ENCODE measurements at regions not wholly inside any gene's neighbourhood (a gene's known extent, or its start where the extent isn't known, plus 50 kb on each side); places are given as distances from the start of the nearest gene placed in this dataset.

DNA sequence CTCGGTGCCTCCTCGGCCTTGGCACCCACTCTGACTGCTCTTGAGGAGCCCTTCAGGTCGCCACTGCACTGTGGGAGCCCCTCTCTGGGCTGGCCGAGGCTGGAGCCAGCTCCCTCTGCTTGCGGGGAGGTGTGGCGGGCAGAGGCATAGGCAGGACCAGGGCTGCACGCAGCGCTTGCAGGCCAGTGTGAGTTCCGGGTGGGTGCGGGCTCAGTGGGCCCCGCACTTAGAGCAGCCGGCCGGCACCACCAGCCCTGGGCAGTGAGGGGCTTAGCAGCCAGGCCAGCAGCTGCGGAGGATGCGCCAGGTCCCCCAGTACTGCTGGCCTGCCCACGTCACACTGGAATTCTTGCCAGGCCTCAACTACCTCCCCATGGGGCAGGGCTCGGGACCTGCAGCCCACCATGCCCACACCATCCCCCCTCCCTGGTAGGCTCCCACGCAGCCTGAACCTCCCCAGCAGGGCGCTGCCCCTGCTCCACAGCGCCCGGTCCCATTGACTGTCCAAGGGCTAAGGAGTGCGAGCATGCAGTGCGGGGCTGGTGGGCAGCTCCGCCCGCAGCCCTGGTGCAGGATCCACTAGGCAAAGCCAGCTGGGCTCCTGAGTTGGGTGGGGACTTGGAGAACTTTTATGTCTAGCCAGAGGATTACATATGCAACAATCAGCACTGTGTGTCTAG lies 602.9 kb upstream of the ST8SIA4 start:
- Histone ChIP-seq H3K4me2 (no peak overlapping the region), H3K36me3 (replicated peaks in 1 of 2; ENCODE audit: control insufficient read depth in 1 of 2, insufficient read depth in 2 of 2, low read length in 1 of 2) (no peaks in the 10 kb centered on the region), H3K4me1 (ENCODE audit: control insufficient read depth in 1 of 2, insufficient read depth in 2 of 2, low read depth in 1 of 2, low read length in 1 of 2) (no peaks in the 10 kb centered on the region), H2AFZ (ENCODE audit: low read depth) (no peak overlapping the region), H3K27me3 (ENCODE audit: insufficient read depth) (no peaks in the 10 kb centered on the region), H3F3A (replicated peaks; ENCODE audit: insufficient read depth) (no peaks in the 10 kb centered on the region), H3K79me2 (ENCODE audit: insufficient read depth) (no peaks in the 10 kb centered on the region), H3K9me3 (no peaks in the 10 kb centered on the region), H3K9ac (no peak overlapping the region), H3K4me3 (ENCODE audit: low read depth in 2 of 2, low read length in 1 of 2) (no peak overlapping the region), H4K20me1 (ENCODE audit: insufficient read depth) (no peaks in the 10 kb centered on the region), H3K9me2 (no peaks in the 10 kb centered on the region), H3K27ac (ENCODE audit: low read depth in 2 of 2, low read length in 1 of 2) (no peak overlapping the region)
- DNase-seq = no peak
- TF ChIP-seq RXRA (IDR thresholded peaks at IDR 0.05; ENCODE audit: borderline replicate concordance, low read depth) = no peak
- TF ChIP-seq RAD21 (IDR thresholded peaks at IDR 0.05; ENCODE audit: low read length) = no peak
- TF ChIP-seq EP300 (IDR thresholded peaks at IDR 0.05; ENCODE audit: borderline replicate concordance in 1 of 2, low read depth in 1 of 2, low read length in 1 of 2) = no peak
- no peak for TF ChIP-seq TCF12 (IDR thresholded peaks at IDR 0.05)
- no peak for TF ChIP-seq FOXJ3 (CRISPR knock-in tag; IDR thresholded peaks at IDR 0.05)
- TF ChIP-seq GATA2 (CRISPR knock-in tag; IDR thresholded peaks at IDR 0.05) = no peak
- TF ChIP-seq CHD2 (IDR thresholded peaks at IDR 0.05; ENCODE audit: low read length, partially characterized antibody) = no peak
- TF ChIP-seq, protein P1, sequence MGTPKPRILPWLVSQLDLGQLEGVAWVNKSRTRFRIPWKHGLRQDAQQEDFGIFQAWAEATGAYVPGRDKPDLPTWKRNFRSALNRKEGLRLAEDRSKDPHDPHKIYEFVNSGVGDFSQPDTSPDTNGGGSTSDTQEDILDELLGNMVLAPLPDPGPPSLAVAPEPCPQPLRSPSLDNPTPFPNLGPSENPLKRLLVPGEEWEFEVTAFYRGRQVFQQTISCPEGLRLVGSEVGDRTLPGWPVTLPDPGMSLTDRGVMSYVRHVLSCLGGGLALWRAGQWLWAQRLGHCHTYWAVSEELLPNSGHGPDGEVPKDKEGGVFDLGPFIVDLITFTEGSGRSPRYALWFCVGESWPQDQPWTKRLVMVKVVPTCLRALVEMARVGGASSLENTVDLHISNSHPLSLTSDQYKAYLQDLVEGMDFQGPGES (IDR thresholded peaks at IDR 0.05; ENCODE audit: low read depth, low read length) = no peak
- TF ChIP-seq MEF2A (IDR thresholded peaks at IDR 0.05; ENCODE audit: borderline replicate concordance, low read depth) = no peak
- TF ChIP-seq, protein P2, sequence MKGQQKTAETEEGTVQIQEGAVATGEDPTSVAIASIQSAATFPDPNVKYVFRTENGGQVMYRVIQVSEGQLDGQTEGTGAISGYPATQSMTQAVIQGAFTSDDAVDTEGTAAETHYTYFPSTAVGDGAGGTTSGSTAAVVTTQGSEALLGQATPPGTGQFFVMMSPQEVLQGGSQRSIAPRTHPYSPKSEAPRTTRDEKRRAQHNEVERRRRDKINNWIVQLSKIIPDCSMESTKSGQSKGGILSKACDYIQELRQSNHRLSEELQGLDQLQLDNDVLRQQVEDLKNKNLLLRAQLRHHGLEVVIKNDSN (IDR thresholded peaks at IDR 0.05; ENCODE audit: borderline replicate concordance, low read depth) = no peak
- no peak for TF ChIP-seq RFX5 (IDR thresholded peaks at IDR 0.05; ENCODE audit: low read length)
- no peak for TF ChIP-seq EZH2phosphoT487 (IDR thresholded peaks at IDR 0.05; ENCODE audit: borderline replicate concordance, low read depth)
- TF ChIP-seq, protein P3, sequence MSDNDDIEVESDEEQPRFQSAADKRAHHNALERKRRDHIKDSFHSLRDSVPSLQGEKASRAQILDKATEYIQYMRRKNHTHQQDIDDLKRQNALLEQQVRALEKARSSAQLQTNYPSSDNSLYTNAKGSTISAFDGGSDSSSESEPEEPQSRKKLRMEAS (IDR thresholded peaks at IDR 0.05; ENCODE audit: low read depth) = no peak
- TF ChIP-seq SMC3 (IDR thresholded peaks at IDR 0.05; ENCODE audit: low read depth, low read length) = no peak
- TF ChIP-seq MXI1 (IDR thresholded peaks at IDR 0.05; ENCODE audit: low read depth, low read length) = no peak
- no peak for TF ChIP-seq YY1 (IDR thresholded peaks at IDR 0.05; ENCODE audit: low read depth)
- WGBS (ENCODE audit: low lambda C conversion rate) = 60% methylated on average over 13 of the region's 25 CpGs
- CTCF ChIA-PET = no interaction called here
- POLR2A ChIA-PET = no interaction called here

DNA sequence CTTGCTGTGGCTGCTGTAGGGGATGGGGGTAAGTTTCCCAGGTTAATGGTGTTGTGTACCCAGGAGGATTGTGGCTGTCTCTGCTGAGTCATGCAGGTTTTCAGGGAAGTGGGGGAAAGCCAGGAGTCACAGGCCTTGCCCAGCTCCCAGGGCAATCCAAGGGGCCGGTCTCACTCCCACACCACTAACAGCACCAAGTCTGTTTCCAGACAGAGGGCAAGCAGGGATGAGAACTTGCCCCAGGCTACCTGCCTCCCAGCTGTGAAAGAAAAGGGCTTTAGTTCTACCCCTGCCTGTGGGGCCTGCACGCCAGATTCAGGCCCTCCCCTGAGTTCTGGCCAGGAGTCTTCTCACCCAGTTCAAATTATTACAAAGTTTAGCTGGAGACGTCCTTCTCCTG lies 579.8 kb upstream of the ST8SIA4 start:
- no peak for DNase-seq
- ChIA-PET POLR2A (no interaction called here), CTCF (interaction anchor here (0.6 kb wide), 1 partner anchor 298 kb away, joined by 3 read pairs; no protein-coding TSS in a partner anchor)
- Histone ChIP-seq H3K27me3 (ENCODE audit: insufficient read depth) (no peaks in the 10 kb centered on the region), H3K9ac (no peak overlapping the region), H3K27ac (ENCODE audit: low read depth in 2 of 2, low read length in 1 of 2) (no peak overlapping the region), H3K79me2 (ENCODE audit: insufficient read depth) (no peaks in the 10 kb centered on the region), H3K4me1 (ENCODE audit: control insufficient read depth in 1 of 2, insufficient read depth in 2 of 2, low read depth in 1 of 2, low read length in 1 of 2) (no peaks in the 10 kb centered on the region), H3K36me3 (replicated peaks in 1 of 2; ENCODE audit: control insufficient read depth in 1 of 2, insufficient read depth in 2 of 2, low read length in 1 of 2) (no peaks in the 10 kb centered on the region), H2AFZ (ENCODE audit: low read depth) (no peak overlapping the region), H3K4me3 (ENCODE audit: low read depth in 2 of 2, low read length in 1 of 2) (no peak overlapping the region), H3K4me2 (no peak overlapping the region), H3F3A (replicated peaks; ENCODE audit: insufficient read depth) (no peaks in the 10 kb centered on the region), H3K9me2 (no peaks in the 10 kb centered on the region), H4K20me1 (ENCODE audit: insufficient read depth) (no peaks in the 10 kb centered on the region), H3K9me3 (no peaks in the 10 kb centered on the region)
- 20% methylated on average over 2 of the region's 3 CpGs for WGBS (ENCODE audit: low lambda C conversion rate)
- TF ChIP-seq GATA2 (CRISPR knock-in tag; IDR thresholded peaks at IDR 0.05) (no peak), JUND (IDR thresholded peaks at IDR 0.05) (no peak), ELF1 (IDR thresholded peaks at IDR 0.05) (no peak)
- TF ChIP-seq, protein P4, sequence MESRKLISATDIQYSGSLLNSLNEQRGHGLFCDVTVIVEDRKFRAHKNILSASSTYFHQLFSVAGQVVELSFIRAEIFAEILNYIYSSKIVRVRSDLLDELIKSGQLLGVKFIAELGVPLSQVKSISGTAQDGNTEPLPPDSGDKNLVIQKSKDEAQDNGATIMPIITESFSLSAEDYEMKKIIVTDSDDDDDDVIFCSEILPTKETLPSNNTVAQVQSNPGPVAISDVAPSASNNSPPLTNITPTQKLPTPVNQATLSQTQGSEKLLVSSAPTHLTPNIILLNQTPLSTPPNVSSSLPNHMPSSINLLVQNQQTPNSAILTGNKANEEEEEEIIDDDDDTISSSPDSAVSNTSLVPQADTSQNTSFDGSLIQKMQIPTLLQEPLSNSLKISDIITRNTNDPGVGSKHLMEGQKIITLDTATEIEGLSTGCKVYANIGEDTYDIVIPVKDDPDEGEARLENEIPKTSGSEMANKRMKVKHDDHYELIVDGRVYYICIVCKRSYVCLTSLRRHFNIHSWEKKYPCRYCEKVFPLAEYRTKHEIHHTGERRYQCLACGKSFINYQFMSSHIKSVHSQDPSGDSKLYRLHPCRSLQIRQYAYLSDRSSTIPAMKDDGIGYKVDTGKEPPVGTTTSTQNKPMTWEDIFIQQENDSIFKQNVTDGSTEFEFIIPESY (IDR thresholded peaks at IDR 0.05; ENCODE audit: borderline replicate concordance, low read depth) = no peak
- TF ChIP-seq, protein P5, sequence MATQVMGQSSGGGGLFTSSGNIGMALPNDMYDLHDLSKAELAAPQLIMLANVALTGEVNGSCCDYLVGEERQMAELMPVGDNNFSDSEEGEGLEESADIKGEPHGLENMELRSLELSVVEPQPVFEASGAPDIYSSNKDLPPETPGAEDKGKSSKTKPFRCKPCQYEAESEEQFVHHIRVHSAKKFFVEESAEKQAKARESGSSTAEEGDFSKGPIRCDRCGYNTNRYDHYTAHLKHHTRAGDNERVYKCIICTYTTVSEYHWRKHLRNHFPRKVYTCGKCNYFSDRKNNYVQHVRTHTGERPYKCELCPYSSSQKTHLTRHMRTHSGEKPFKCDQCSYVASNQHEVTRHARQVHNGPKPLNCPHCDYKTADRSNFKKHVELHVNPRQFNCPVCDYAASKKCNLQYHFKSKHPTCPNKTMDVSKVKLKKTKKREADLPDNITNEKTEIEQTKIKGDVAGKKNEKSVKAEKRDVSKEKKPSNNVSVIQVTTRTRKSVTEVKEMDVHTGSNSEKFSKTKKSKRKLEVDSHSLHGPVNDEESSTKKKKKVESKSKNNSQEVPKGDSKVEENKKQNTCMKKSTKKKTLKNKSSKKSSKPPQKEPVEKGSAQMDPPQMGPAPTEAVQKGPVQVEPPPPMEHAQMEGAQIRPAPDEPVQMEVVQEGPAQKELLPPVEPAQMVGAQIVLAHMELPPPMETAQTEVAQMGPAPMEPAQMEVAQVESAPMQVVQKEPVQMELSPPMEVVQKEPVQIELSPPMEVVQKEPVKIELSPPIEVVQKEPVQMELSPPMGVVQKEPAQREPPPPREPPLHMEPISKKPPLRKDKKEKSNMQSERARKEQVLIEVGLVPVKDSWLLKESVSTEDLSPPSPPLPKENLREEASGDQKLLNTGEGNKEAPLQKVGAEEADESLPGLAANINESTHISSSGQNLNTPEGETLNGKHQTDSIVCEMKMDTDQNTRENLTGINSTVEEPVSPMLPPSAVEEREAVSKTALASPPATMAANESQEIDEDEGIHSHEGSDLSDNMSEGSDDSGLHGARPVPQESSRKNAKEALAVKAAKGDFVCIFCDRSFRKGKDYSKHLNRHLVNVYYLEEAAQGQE (IDR thresholded peaks at IDR 0.05; ENCODE audit: low read depth, low read length) = no peak
- TF ChIP-seq, protein P2 (IDR thresholded peaks at IDR 0.05; ENCODE audit: borderline replicate concordance, low read depth) = no peak

Data from SK-N-SH (cell line).